K562 (cell line): ENCODE measurements at regions not wholly inside any gene's neighbourhood (a gene's known extent, or its start where the extent isn't known, plus 50 kb on each side); places are given as distances from the start of the nearest gene placed in this dataset.

ENCODE experiments used
- PTTG1 ChIP-seq: fragments of 450-650 bp; IDR thresholded peaks from 2 replicates; pipeline ENCODE4 v1.6.1; 2016; ENCODE audit warnings: low read depth, mild to moderate bottlenecking, missing genetic modification characterization, missing compliant biosample characterization
- TF ChIP-seq, protein P1 (sequence below): sonication (generic); formaldehyde crosslinking; IDR thresholded peaks from 2 replicates; pipeline ENCODE4 v1.8.0; 2023; ENCODE audit warnings: mild to moderate bottlenecking, missing genetic modification reagents

DNA sequence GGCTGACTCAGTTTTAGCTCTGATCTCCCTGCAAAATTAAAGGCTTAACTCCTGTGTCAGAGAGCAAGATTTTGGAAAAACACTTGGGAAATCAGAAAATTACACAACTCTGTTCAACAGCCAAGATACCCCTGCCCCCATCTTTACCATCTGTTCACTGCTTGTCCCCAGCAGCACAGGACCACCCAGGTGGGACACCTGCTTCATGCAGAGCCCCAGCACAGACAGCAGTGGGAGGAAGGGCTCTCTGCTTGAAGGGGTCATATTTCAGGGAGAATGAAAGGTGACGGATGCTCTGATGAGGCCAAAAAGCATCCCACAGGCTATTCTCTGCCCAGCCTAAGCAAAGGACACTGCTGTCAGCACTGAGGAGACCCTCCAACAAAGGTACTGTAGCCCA, 584.6 kb upstream of the KLHL29 start:
- no peak for TF ChIP-seq PTTG1 (tag)
- TF ChIP-seq, protein P1, sequence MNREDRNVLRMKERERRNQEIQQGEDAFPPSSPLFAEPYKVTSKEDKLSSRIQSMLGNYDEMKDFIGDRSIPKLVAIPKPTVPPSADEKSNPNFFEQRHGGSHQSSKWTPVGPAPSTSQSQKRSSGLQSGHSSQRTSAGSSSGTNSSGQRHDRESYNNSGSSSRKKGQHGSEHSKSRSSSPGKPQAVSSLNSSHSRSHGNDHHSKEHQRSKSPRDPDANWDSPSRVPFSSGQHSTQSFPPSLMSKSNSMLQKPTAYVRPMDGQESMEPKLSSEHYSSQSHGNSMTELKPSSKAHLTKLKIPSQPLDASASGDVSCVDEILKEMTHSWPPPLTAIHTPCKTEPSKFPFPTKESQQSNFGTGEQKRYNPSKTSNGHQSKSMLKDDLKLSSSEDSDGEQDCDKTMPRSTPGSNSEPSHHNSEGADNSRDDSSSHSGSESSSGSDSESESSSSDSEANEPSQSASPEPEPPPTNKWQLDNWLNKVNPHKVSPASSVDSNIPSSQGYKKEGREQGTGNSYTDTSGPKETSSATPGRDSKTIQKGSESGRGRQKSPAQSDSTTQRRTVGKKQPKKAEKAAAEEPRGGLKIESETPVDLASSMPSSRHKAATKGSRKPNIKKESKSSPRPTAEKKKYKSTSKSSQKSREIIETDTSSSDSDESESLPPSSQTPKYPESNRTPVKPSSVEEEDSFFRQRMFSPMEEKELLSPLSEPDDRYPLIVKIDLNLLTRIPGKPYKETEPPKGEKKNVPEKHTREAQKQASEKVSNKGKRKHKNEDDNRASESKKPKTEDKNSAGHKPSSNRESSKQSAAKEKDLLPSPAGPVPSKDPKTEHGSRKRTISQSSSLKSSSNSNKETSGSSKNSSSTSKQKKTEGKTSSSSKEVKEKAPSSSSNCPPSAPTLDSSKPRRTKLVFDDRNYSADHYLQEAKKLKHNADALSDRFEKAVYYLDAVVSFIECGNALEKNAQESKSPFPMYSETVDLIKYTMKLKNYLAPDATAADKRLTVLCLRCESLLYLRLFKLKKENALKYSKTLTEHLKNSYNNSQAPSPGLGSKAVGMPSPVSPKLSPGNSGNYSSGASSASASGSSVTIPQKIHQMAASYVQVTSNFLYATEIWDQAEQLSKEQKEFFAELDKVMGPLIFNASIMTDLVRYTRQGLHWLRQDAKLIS (CRISPR knock-in tag), result no peak
